ENCODE measurements at regions not wholly inside any gene's neighbourhood (a gene's known extent, or its start where the extent isn't known, plus 50 kb on each side); places are given as distances from the start of the nearest gene placed in this dataset.
"Not testable (repeated sequence)": the region's sequence is repeated elsewhere in the genome, so short reads cannot be mapped to it uniquely, and the experiment has no call there.

- intact Hi-C loops (cut with DNase I; ENCODE audit: low total_unique reads) = no loop called here
- Histone ChIP-seq H3K4me1 (no peaks in the 10 kb centered on the region), H3K9me3 (no peaks in the 10 kb centered on the region), H3K36me3 (ENCODE audit: low read depth, missing control alignments) (no peaks in the 10 kb centered on the region), H3K4me3 (no peak overlapping the region), H3K27me3 (no peaks in the 10 kb centered on the region), H3K27ac (no peak overlapping the region)
- DNase-seq = no peak
- WGBS, 2 donors = 91 to 92% methylated on average over 2 of the region's 2 CpGs
- no peak for TF ChIP-seq CTCF (IDR thresholded peaks at IDR 0.05)
- no peak for TF ChIP-seq POLR2A (IDR thresholded peaks at IDR 0.05)
Measured at GRCh38 chr2:116317111-116317510, 1497.4 kb upstream of the DDX18 start.

- H3K36me3 ChIP-seq (ENCODE audit: low read depth, missing control alignments); intact Hi-C loops (cut with DNase I; ENCODE audit: low total_unique reads); H3K27me3 ChIP-seq; H3K9me3 ChIP-seq; H3K27ac ChIP-seq; H3K4me3 ChIP-seq; DNase-seq; H3K4me1 ChIP-seq: not testable (repeated sequence)
- WGBS, 2 donors = 79% methylated on average over 8 of the region's 8 CpGs
Measured at GRCh38 chr2:116318551-116318950, 1495.9 kb upstream of the DDX18 start.

GRCh38 chr2:116319001-116319400, 1495.5 kb upstream of the DDX18 start:
- intact Hi-C loops (cut with DNase I; ENCODE audit: low total_unique reads) = no loop called here
- DNase-seq = no peak
- no peaks in the 10 kb centered on the region for H3K27me3 ChIP-seq
- H3K27ac ChIP-seq = no peak overlapping the region
- 50 to 66% methylated on average over 1 of the region's 1 CpG for WGBS, 2 donors
- H3K4me1 ChIP-seq = no peaks in the 10 kb centered on the region
- no peaks in the 10 kb centered on the region for H3K9me3 ChIP-seq
- no peak overlapping the region for H3K4me3 ChIP-seq
- H3K36me3 ChIP-seq (ENCODE audit: low read depth, missing control alignments) = no peaks in the 10 kb centered on the region
- no peak for TF ChIP-seq POLR2A (IDR thresholded peaks at IDR 0.05)
- TF ChIP-seq CTCF (IDR thresholded peaks at IDR 0.05) = no peak

- Histone ChIP-seq H3K4me1 (no peaks in the 10 kb centered on the region), H3K36me3 (ENCODE audit: low read depth, missing control alignments) (no peaks in the 10 kb centered on the region), H3K9me3 (no peaks in the 10 kb centered on the region), H3K27ac (no peak overlapping the region), H3K4me3 (no peak overlapping the region), H3K27me3 (no peaks in the 10 kb centered on the region)
- no peak for DNase-seq
- TF ChIP-seq POLR2A (IDR thresholded peaks at IDR 0.05) (no peak), CTCF (IDR thresholded peaks at IDR 0.05) (no peak)
- intact Hi-C loops (cut with DNase I; ENCODE audit: low total_unique reads) = no loop called here
Measured at GRCh38 chr2:116319935-116320334, 1494.6 kb upstream of the DDX18 start.

GRCh38 chr2:116329280-116329679, 1485.2 kb upstream of the DDX18 start:
- 61 to 73% methylated on average over 3 of the region's 3 CpGs for WGBS, 2 donors
- Histone ChIP-seq H3K4me3 (no peak overlapping the region), H3K4me1 (no peaks in the 10 kb centered on the region), H3K27ac (no peak overlapping the region), H3K27me3 (no peaks in the 10 kb centered on the region), H3K9me3 (no peaks in the 10 kb centered on the region), H3K36me3 (ENCODE audit: low read depth, missing control alignments) (no peaks in the 10 kb centered on the region)
- intact Hi-C loops (cut with DNase I; ENCODE audit: low total_unique reads) = no loop called here
- TF ChIP-seq CTCF (IDR thresholded peaks at IDR 0.05) (no peak), POLR2A (IDR thresholded peaks at IDR 0.05) (no peak)
- DNase-seq = no peak
